ENCODE measurements at regions not wholly inside any gene's neighbourhood (a gene's known extent, or its start where the extent isn't known, plus 50 kb on each side); places are given as distances from the start of the nearest gene placed in this dataset.

DNA sequence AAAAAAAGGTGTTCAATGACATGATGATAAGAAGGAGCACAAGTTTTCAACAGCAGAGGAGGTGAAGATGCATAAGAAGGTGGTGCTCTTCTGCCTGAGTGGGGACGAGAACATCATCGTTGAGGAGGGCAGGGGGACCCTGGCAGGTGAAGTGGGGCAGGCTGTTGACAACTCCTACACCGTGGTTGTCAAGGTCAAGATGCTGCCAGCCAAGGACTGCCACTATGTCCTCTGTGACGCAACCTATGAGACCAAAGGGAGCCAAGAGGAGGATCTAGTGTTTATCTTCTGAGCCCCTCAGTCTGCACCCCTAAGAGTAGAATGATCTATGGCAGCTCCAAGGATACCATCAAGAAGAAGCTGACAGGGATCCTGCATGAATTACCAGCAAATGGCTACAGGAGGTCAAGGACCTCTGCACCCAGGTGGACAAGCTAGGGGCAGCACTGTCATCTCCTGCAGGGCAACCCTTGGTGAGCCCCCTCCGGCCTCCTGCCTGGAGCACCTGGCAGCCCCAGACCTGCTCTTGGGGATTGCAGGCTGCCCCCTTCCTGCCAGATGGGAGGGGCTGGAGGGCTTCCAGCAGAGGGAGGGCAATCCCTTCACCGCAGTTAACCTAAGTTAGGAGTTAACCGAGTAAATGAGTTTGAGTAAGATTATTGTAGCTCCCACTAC lies 80.5 kb downstream of the ZNF281 start:
- no peak for TF ChIP-seq ZNF274 (IDR thresholded peaks at IDR 0.05; ENCODE audit: low read depth, low read length)
- TF ChIP-seq YY1 (IDR thresholded peaks at IDR 0.05; ENCODE audit: insufficient read depth, insufficient read length), result no peak
- no peak for TF ChIP-seq SUZ12 (IDR thresholded peaks at IDR 0.05; ENCODE audit: extremely low read depth, insufficient read depth, insufficient read length)
